Type B pancreatic cell (in vitro differentiated cells): ENCODE measurements at regions not wholly inside any gene's neighbourhood (a gene's known extent, or its start where the extent isn't known, plus 50 kb on each side); places are given as distances from the start of the nearest gene placed in this dataset.

ENCODE experiments used
- DNase-seq: peaks from one replicate; pipeline ENCODE4 v3.0.0; 2021; ENCODE audit warnings: mixed read lengths; ENCODE audit not compliant: unreplicated experiment; ENCODE audit errors: extremely low spot score
- H3K27ac Mint-ChIP-seq: 2 replicates; pipeline ENCODE4 v1.8.0; 2021; ENCODE audit warnings: mild to moderate bottlenecking, mixed read lengths
- H3K27me3 Mint-ChIP-seq: 2 replicates; pipeline ENCODE4 v1.8.0; 2021; ENCODE audit warnings: mixed read lengths
- H3K36me3 Mint-ChIP-seq: 2 replicates; pipeline ENCODE4 v1.8.0; 2021; ENCODE audit warnings: mixed read lengths
- H3K4me1 Mint-ChIP-seq: one replicate; pipeline ENCODE4 v1.8.0; 2021; ENCODE audit warnings: mixed read lengths; ENCODE audit not compliant: unreplicated experiment
- H3K4me3 Mint-ChIP-seq: 2 replicates; pipeline ENCODE4 v1.8.0; 2021; ENCODE audit warnings: mild to moderate bottlenecking, mixed read lengths
- H3K9me3 Mint-ChIP-seq: 2 replicates; pipeline ENCODE4 v1.8.0; 2021; ENCODE audit warnings: mixed read lengths
- CTCF ChIP-seq: fragments of 200-600 bp; sonication (generic); conservative IDR thresholded peaks from 2 replicates; pipeline ENCODE4 v1.5.0; 2021; ENCODE audit warnings: antibody characterized with exemption, mild to moderate bottlenecking

GRCh38 chr1:5415606-5416005 lies 576.6 kb downstream of the NPHP4 start:
- H3K27ac Mint-ChIP-seq: no peak overlapping the region
- H3K4me1 Mint-ChIP-seq: no peaks in the 10 kb centered on the region
- TF ChIP-seq CTCF: peak; percentile 24
- no peak overlapping the region for H3K4me3 Mint-ChIP-seq
- DNase-seq: no peak
- H3K27me3 Mint-ChIP-seq: peaks cover 10% of the 10 kb centered on the region
- no peaks in the 10 kb centered on the region for H3K9me3 Mint-ChIP-seq
- no peaks in the 10 kb centered on the region for H3K36me3 Mint-ChIP-seq

DNA sequence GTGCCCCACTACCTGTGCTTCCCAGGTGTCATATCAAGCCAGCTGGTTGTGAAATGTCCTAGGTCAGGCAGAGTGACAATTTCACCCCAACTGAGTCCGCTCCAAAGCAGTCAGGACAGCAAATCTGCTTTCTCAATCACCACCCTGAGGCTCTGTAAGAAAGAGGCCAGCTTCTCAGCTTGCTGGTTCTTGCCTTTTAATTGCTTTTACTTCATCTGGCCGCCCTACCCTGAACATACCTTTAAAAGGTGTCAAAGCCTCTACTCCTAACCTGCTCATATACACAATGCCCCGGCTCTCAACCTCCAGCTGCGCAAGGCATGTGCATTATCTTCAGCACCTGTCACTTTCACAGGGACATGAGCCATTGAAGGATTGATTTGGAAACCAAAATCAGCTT lies 581.6 kb downstream of the NPHP4 start:
- H3K4me3 Mint-ChIP-seq: no peak overlapping the region
- DNase-seq: no peak
- no peaks in the 10 kb centered on the region for H3K4me1 Mint-ChIP-seq
- H3K9me3 Mint-ChIP-seq: no peaks in the 10 kb centered on the region
- no peaks in the 10 kb centered on the region for H3K36me3 Mint-ChIP-seq
- peaks cover 5% of the 10 kb centered on the region for H3K27me3 Mint-ChIP-seq
- TF ChIP-seq CTCF: no peak
- no peak overlapping the region for H3K27ac Mint-ChIP-seq

GRCh38 chr1:5408401-5408800 lies 583.8 kb downstream of the NPHP4 start:
- no peaks in the 10 kb centered on the region for H3K9me3 Mint-ChIP-seq
- no peak for TF ChIP-seq CTCF
- no peak for DNase-seq
- no peaks in the 10 kb centered on the region for H3K36me3 Mint-ChIP-seq
- peaks cover 5% of the 10 kb centered on the region for H3K27me3 Mint-ChIP-seq
- H3K4me3 Mint-ChIP-seq: no peak overlapping the region
- H3K4me1 Mint-ChIP-seq: no peaks in the 10 kb centered on the region
- H3K27ac Mint-ChIP-seq: no peak overlapping the region

GRCh38 chr1:5405263-5405662 lies 587.0 kb downstream of the NPHP4 start:
- no peaks in the 10 kb centered on the region for H3K4me1 Mint-ChIP-seq
- no peaks in the 10 kb centered on the region for H3K9me3 Mint-ChIP-seq
- H3K4me3 Mint-ChIP-seq: no peak overlapping the region
- H3K27ac Mint-ChIP-seq: no peak overlapping the region
- no peaks in the 10 kb centered on the region for H3K27me3 Mint-ChIP-seq
- no peak for TF ChIP-seq CTCF
- DNase-seq: no peak
- H3K36me3 Mint-ChIP-seq: no peaks in the 10 kb centered on the region

DNA sequence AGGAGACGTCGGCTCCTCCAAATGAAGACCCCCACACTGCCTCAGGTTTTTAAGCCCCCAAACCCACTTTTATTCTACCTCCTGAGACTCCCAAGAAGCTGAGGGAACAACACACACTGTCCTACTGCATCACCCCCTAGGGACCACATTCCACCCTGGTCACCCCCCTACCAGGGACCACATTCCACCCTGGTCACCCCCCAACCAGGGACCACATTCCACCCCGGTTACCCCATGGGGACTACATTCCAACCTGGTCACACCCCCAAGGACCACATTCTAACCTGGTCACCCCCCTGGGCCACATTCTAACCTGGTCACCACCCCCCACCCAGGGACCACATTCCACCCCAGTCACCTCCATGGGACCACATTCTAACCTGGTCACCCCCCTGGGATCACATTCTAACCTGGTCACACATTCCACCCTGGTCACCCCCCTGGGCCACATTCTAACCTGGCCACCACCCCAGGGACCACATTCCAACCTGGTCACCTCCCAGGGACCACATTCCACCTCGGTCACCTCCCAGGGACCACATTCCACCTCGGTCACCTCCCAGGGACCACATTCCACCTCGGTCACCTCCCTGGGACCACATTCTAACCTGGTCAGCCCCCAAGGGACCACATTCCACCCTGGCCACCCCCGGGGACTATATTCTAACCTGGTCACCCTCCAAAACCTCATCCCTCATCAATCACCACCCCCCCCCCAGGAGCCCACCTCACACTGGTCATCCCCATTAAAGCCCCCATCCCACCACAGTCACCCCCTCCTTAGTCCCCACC lies 587.6 kb downstream of the NPHP4 start:
- Mint-ChIP-seq H3K27ac (no peak overlapping the region), H3K4me1 (no peaks in the 10 kb centered on the region), H3K36me3 (no peaks in the 10 kb centered on the region), H3K4me3 (no peak overlapping the region), H3K27me3 (no peaks in the 10 kb centered on the region), H3K9me3 (no peaks in the 10 kb centered on the region)
- TF ChIP-seq CTCF: no peak
- DNase-seq: no peak
